Testis (tissue), 2 donors: ENCODE measurements at regions not wholly inside any gene's neighbourhood (a gene's known extent, or its start where the extent isn't known, plus 50 kb on each side); places are given as distances from the start of the nearest gene placed in this dataset.

Source experiments
- DNase-seq: peaks from one replicate; pipeline ENCODE4 v3.0.0-alpha.2; 2019
- H3K27ac ChIP-seq, 2 donors: fragments of 200-600 bp; sonication (generic); one replicate each; pipeline ENCODE4 v1.5.1; 2019
- H3K27me3 ChIP-seq: fragments of 200-600 bp; sonication (generic); one replicate; pipeline ENCODE4 v1.5.1; 2019
- H3K36me3 ChIP-seq: fragments of 200-600 bp; sonication (generic); one replicate; pipeline ENCODE4 v1.5.1; 2017; ENCODE audit warnings: low read depth; ENCODE audit errors: missing control alignments
- H3K4me1 ChIP-seq: fragments of 200-600 bp; sonication (generic); one replicate; pipeline ENCODE4 v1.5.1; 2019
- H3K4me3 ChIP-seq, 2 donors: fragments of 200-600 bp; sonication (generic); one replicate each; pipeline ENCODE4 v1.5.1; 2017 to 2019
- H3K9me3 ChIP-seq: fragments of 200-600 bp; sonication (generic); one replicate; pipeline ENCODE4 v1.5.1; 2017
- CTCF ChIP-seq, 3 experiments: fragments of 450-650 bp in 2 of 3; fragments of 200-600 bp in 1 of 3; sonication (generic) in 1 of 3; IDR thresholded peaks; one replicate each; pipeline ENCODE4 v1.5.1; 2016 to 2019; ENCODE audit warnings: antibody characterized with exemption in 3 of 3, mild to moderate bottlenecking in 2 of 3, moderate library complexity in 1 of 3
- POLR2A ChIP-seq: fragments of 450-650 bp; IDR thresholded peaks from one replicate; pipeline ENCODE4 v1.6.1; 2017; ENCODE audit warnings: antibody characterized with exemption, mild to moderate bottlenecking, moderate library complexity
- WGBS, 2 donors: methylation state at CpG; one replicate each; pipeline ENCODE4 v1.1.5; 2018; 5-methylcytosine and 5-hydroxymethylcytosine counted together
- intact Hi-C: fragments of 100-400 bp; cut with DNase I; formaldehyde crosslinking; loops from one replicate; pipeline ENCODE4 v1.15.1; 2023; ENCODE audit warnings: low total_unique reads

- DNase-seq: no peak
- Histone ChIP-seq H3K4me3 (no peak overlapping the region), H3K27me3 (no peaks in the 10 kb centered on the region), H3K4me1 (no peaks in the 10 kb centered on the region), H3K36me3 (no peaks in the 10 kb centered on the region), H3K27ac (no peak overlapping the region), H3K9me3 (no peaks in the 10 kb centered on the region)
- 57 to 82% methylated on average over 1 of the region's 1 CpG for whole genome bisulfite sequencing, 2 donors
- TF ChIP-seq POLR2A (no peak), CTCF (IDR thresholded peaks at IDR 0.05) (no peak)
- intact Hi-C loops: no loop called here
Measured at GRCh38 chr4:151948351-151949016, 187.7 kb upstream of the GATB start.

DNA sequence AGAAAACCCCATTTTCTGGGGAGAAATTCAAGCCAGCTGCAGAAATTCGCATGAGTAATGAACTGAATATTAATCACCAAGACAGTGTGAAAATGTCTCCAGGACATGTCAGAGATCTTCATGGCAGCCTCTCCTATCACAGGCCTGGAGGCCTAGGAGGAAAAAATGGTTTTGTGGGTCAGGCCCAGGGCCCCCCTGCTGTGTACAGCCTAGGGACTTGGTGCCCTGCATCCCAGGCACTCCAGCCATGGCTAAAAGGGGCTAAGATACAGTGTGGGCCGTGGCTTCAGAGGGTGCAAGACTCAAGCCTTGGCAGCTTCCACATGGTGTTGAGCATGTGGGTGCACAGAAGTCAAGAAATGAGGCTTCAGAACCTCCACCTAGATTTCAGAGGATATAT, 185.9 kb upstream of the GATB start:
- whole genome bisulfite sequencing, 2 donors: 73 to 81% methylated on average over 2 of the region's 2 CpGs

GRCh38 chr4:151942971-151943370, 182.2 kb upstream of the GATB start:
- WGBS, 2 donors: 94 to 96% methylated on average over 3 of the region's 3 CpGs
- Histone ChIP-seq H3K27ac (no peak overlapping the region), H3K9me3 (no peaks in the 10 kb centered on the region), H3K36me3 (no peaks in the 10 kb centered on the region), H3K4me1 (no peaks in the 10 kb centered on the region), H3K4me3 (no peak overlapping the region), H3K27me3 (no peaks in the 10 kb centered on the region)
- TF ChIP-seq POLR2A: no peak
- no peak for TF ChIP-seq CTCF (IDR thresholded peaks at IDR 0.05)
- intact Hi-C loops: no loop called here
- no peak for DNase-seq

More for the DNA sequence above, 185.9 kb upstream of the GATB start:
- Histone ChIP-seq H3K27me3 (no peaks in the 10 kb centered on the region), H3K36me3 (no peaks in the 10 kb centered on the region), H3K4me1 (no peaks in the 10 kb centered on the region), H3K9me3 (no peaks in the 10 kb centered on the region), H3K4me3 (no peak overlapping the region), H3K27ac (no peak overlapping the region)
- intact Hi-C loops: no loop called here
- DNase-seq: no peak
- TF ChIP-seq POLR2A (no peak), CTCF (IDR thresholded peaks at IDR 0.05) (no peak)

DNA sequence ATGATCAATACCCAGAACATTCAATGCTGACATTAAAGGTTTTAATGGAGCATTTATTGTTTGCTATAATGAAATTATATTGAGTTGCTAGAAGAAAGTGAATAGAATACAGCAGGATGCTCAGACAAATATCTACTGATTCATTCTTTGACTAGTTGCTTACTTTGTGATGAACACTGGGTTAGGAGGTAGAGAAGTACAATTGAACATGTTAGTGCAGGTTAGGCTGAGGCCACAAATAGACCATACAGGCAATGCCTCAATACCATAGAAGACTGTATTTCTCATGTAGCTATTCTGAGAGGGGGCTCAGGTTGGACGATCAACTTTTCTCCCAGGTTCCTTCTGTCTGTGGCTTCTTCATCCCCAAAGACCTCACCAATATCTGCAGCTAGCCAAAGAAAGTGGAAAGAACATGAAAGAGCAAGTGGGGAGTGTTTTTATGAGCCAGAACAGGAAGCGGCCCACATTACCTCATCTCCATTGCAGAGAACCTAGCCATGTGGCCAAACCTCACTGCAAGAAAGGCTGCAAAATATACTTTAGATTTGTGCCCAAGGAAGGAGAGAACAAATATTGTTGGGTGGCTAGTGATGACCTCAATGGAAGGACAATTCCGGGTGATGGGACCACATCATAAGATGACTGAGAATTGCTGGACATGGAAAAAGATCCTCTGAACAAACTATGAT, 180.3 kb upstream of the GATB start:
- no peaks in the 10 kb centered on the region for H3K27me3 ChIP-seq
- no peak overlapping the region for H3K27ac ChIP-seq
- no peak overlapping the region for H3K4me3 ChIP-seq
- intact Hi-C loops: no loop called here
- DNase-seq: no peak
- WGBS, 2 donors: 86 to 90% methylated on average over 3 of the region's 3 CpGs
- H3K36me3 ChIP-seq: no peaks in the 10 kb centered on the region
- no peaks in the 10 kb centered on the region for H3K9me3 ChIP-seq
- no peaks in the 10 kb centered on the region for H3K4me1 ChIP-seq
- TF ChIP-seq POLR2A (no peak), CTCF (IDR thresholded peaks at IDR 0.05) (no peak)

- no peaks in the 10 kb centered on the region for H3K9me3 ChIP-seq
- H3K27ac ChIP-seq: no peak overlapping the region
- DNase-seq: no peak
- no peaks in the 10 kb centered on the region for H3K36me3 ChIP-seq
- intact Hi-C loops: no loop called here
- no peaks in the 10 kb centered on the region for H3K27me3 ChIP-seq
- 90 to 93% methylated on average over 2 of the region's 2 CpGs for WGBS, 2 donors
- no peak for TF ChIP-seq CTCF (IDR thresholded peaks at IDR 0.05)
- no peak for TF ChIP-seq POLR2A
- H3K4me1 ChIP-seq: no peaks in the 10 kb centered on the region
- H3K4me3 ChIP-seq: no peak overlapping the region
Measured at GRCh38 chr4:151940291-151940690, 179.5 kb upstream of the GATB start.
